CD4-positive, alpha-beta T cell (primary cell): ENCODE measurements at regions not wholly inside any gene's neighbourhood (a gene's known extent, or its start where the extent isn't known, plus 50 kb on each side); places are given as distances from the start of the nearest gene placed in this dataset.
"Not testable (repeated sequence)": the region's sequence is repeated elsewhere in the genome, so short reads cannot be mapped to it uniquely, and the experiment has no call there.

Experiments
- ATAC-seq: fragments of 200-7000 bp; cut with Tn5 transposase; one replicate; pipeline ENCODE4 v1.10.0; 2022; ENCODE audit warnings: mild to moderate bottlenecking; ENCODE audit not compliant: poor library complexity
- CTCF ChIA-PET: fragments of 350-600 bp; sonication (Branson Sonifier 250); formaldehyde crosslinking; loops from one replicate; lab custom pipeline; 2021; ENCODE audit warnings: antibody characterized with exemption, inconsistent platforms; lab: Charles Lee
- POLR2A ChIA-PET: fragments of 350-600 bp; sonication (Branson Sonifier 250); formaldehyde crosslinking; loops from one replicate; lab custom pipeline; 2021; ENCODE audit warnings: antibody characterized with exemption, inconsistent platforms; lab: Charles Lee
- DNase-seq, 14 experiments: peaks; one replicate each; pipeline ENCODE4 v3.0.0-alpha.2; 2013 to 2020; ENCODE audit warnings: mixed read lengths in 2 of 14
- H3K27ac ChIP-seq, 2 donors: one replicate each; pipeline versions ENCODE4 v1.5.1 to v1.7.0; 2013; ENCODE audit warnings: low read length in 2 of 2, low read depth in 1 of 2, mild to moderate bottlenecking in 1 of 2
- H3K27me3 ChIP-seq, 2 experiments: 1 replicate in 1 of 2; 2 replicates in 1 of 2; pipeline versions ENCODE4 v1.6.1 to v1.7.0; 2013; ENCODE audit warnings: low read length in 2 of 2, control low read depth in 1 of 2, mild to moderate bottlenecking in 1 of 2, moderate library complexity in 1 of 2; ENCODE audit not compliant: insufficient read depth in 2 of 2, control insufficient read depth in 1 of 2
- H3K36me3 ChIP-seq: one replicate; pipeline ENCODE4 v1.6.1; 2013; ENCODE audit warnings: low read length, control low read depth; ENCODE audit not compliant: insufficient read depth
- H3K4me1 ChIP-seq: one replicate; pipeline ENCODE4 v1.6.1; 2013; ENCODE audit warnings: low read length, control low read depth; ENCODE audit not compliant: insufficient read depth
- H3K4me3 ChIP-seq: one replicate; pipeline ENCODE4 v1.5.1; 2013; ENCODE audit warnings: mild to moderate bottlenecking, low read length, moderate library complexity
- H3K9me3 ChIP-seq, 2 experiments: 1 replicate in 1 of 2; 2 replicates in 1 of 2; pipeline versions ENCODE4 v1.6.1 to v1.7.0; 2013; ENCODE audit warnings: low read length in 2 of 2, mild to moderate bottlenecking in 2 of 2, control low read depth in 1 of 2, moderate library complexity in 1 of 2; ENCODE audit not compliant: control insufficient read depth in 1 of 2, insufficient read depth in 1 of 2
- H3K27ac Mint-ChIP-seq: one replicate; pipeline ENCODE4 v1.8.0; 2020; ENCODE audit warnings: mixed read lengths
- H3K27me3 Mint-ChIP-seq: one replicate; pipeline ENCODE4 v1.8.0; 2021; ENCODE audit warnings: mixed read lengths
- H3K36me3 Mint-ChIP-seq: one replicate; pipeline ENCODE4 v1.8.0; 2021; ENCODE audit warnings: low read depth, mixed read lengths
- H3K4me1 Mint-ChIP-seq: one replicate; pipeline ENCODE4 v1.8.0; 2021; ENCODE audit warnings: low read depth, mixed read lengths
- H3K4me3 Mint-ChIP-seq: one replicate; pipeline ENCODE4 v1.8.0; 2020; ENCODE audit warnings: mild to moderate bottlenecking, mixed read lengths
- H3K9me3 Mint-ChIP-seq: one replicate; pipeline ENCODE4 v1.8.0; 2020; ENCODE audit warnings: mixed read lengths
- intact Hi-C, 2 experiments: fragments of 100-400 bp; cut with DNase I in 1 of 2; cut with micrococcal nuclease in 1 of 2; formaldehyde crosslinking; loops; one replicate each; pipeline versions ENCODE4 v1.15.1 to v1.9.0; 2023 to 2025; cut with DNase I, micrococcal nuclease
- TF ChIP-seq, protein P1 (sequence below): fragments of 200-600 bp; IDR thresholded peaks from one replicate; pipeline ENCODE4 v1.8.0; 2022; ENCODE audit warnings: antibody characterized with exemption, mild to moderate bottlenecking

DNA sequence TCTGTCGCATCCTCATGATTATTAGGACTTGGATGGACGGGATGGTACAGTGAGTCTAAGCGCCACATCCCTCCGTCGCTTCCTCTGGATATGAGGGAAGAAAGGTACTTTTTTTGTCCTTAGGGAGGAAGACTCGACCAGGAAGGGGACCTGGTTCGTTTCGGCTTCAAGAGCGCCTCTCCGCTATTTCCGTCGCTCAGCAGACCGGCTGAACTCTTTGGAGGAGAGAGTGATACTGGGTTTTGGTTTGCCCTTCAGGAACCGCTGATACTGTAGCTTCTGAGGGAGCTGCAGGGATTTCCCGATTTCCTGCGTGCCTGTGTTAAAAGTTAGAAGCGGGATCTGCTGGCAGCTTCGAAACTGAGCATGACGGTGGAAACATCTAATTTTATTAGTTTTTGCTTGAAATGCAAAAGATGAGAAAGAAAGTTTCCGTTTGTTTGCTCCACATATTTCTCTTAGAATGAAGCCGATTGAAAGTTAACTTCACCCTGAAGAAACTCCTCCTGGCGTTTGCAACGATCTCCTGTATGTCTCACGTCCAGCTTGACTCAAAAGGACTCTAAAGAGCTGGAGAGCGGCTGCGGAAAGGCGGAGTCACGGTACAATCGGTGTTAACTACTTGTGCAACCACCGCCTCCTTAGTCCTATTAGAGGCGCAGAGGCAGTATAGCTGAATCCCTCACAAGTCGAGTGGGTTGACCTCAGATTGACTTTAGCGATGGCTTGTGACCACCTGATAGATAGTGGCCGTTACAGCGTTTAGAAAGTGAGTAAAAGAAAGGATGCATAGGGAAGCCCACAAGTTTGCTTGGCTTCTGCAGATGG, 129.4 kb downstream of the TRIM27 start:
- Mint-ChIP-seq H3K27me3 (peaks cover 95% of the 10 kb centered on the region), H3K4me1 (peaks cover 11% of the 10 kb centered on the region), H3K36me3 (peaks cover 19% of the 10 kb centered on the region), H3K4me3 (no peak overlapping the region), H3K27ac (no peak overlapping the region), H3K9me3 (peaks cover 18% of the 10 kb centered on the region)
- TF ChIP-seq, protein P1, sequence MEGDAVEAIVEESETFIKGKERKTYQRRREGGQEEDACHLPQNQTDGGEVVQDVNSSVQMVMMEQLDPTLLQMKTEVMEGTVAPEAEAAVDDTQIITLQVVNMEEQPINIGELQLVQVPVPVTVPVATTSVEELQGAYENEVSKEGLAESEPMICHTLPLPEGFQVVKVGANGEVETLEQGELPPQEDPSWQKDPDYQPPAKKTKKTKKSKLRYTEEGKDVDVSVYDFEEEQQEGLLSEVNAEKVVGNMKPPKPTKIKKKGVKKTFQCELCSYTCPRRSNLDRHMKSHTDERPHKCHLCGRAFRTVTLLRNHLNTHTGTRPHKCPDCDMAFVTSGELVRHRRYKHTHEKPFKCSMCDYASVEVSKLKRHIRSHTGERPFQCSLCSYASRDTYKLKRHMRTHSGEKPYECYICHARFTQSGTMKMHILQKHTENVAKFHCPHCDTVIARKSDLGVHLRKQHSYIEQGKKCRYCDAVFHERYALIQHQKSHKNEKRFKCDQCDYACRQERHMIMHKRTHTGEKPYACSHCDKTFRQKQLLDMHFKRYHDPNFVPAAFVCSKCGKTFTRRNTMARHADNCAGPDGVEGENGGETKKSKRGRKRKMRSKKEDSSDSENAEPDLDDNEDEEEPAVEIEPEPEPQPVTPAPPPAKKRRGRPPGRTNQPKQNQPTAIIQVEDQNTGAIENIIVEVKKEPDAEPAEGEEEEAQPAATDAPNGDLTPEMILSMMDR = no peak
- ChIA-PET CTCF (interaction anchor here (0.5 kb wide), 1 partner anchor 1122 kb away, joined by 4 read pairs; no protein-coding TSS in a partner anchor), POLR2A (interaction anchor here (0.6 kb wide), 1 partner anchor 11 kb away, joined by 3 read pairs; no protein-coding TSS in a partner anchor)
- no peak overlapping the region for H3K27ac ChIP-seq
- H3K4me3 ChIP-seq = no peak overlapping the region
- H3K36me3 ChIP-seq = no peaks in the 10 kb centered on the region
- DNase-seq (no peak), ATAC-seq (no peak)
- H3K4me1 ChIP-seq = peaks cover 3% of the 10 kb centered on the region
- H3K9me3 ChIP-seq = peaks cover 38 to 44% of the 10 kb centered on the region in 2 experiments
- intact Hi-C loops = loop anchor here in 1 of 2 experiments (10.0 kb wide), 1 partner anchor 50 kb away; no protein-coding TSS in a partner anchor
- peaks cover 74 to 86% of the 10 kb centered on the region in 2 experiments for H3K27me3 ChIP-seq

DNA sequence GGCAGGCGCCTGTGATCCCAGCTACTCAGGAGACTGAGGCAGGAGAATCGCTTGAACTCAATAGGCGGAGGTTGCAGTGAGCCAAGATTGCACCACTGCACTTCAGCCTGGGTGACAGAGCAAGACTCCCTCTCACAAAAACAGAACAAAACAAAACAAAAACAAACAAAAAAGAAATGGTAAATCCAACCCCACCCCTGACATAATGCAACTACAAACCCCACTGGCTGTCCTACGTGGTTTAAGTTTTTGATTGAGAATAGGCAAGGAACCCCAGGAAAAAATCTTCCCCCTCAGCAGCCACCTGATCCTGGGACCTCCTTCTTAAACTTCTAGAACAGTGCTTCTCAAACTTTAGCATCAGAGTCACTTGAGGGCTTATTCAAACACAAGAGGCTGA, 123.1 kb downstream of the TRIM27 start:
- DNase-seq, H3K4me1 ChIP-seq, ATAC-seq, H3K4me1 Mint-ChIP-seq, H3K36me3 Mint-ChIP-seq, H3K27ac ChIP-seq, H3K36me3 ChIP-seq, H3K27ac Mint-ChIP-seq, POLR2A ChIA-PET, CTCF ChIA-PET, H3K9me3 Mint-ChIP-seq, H3K4me3 ChIP-seq, H3K4me3 Mint-ChIP-seq: not testable (repeated sequence)
- H3K27me3 Mint-ChIP-seq = peaks cover 85% of the 10 kb centered on the region
- intact Hi-C loops = loop anchor here in 1 of 2 experiments (10.0 kb wide), 1 partner anchor 1506 kb away; no protein-coding TSS in a partner anchor
- Histone ChIP-seq H3K9me3 (peaks cover 7 to 26% of the 10 kb centered on the region in 2 experiments), H3K27me3 (peaks cover 48 to 59% of the 10 kb centered on the region in 2 experiments)

DNA sequence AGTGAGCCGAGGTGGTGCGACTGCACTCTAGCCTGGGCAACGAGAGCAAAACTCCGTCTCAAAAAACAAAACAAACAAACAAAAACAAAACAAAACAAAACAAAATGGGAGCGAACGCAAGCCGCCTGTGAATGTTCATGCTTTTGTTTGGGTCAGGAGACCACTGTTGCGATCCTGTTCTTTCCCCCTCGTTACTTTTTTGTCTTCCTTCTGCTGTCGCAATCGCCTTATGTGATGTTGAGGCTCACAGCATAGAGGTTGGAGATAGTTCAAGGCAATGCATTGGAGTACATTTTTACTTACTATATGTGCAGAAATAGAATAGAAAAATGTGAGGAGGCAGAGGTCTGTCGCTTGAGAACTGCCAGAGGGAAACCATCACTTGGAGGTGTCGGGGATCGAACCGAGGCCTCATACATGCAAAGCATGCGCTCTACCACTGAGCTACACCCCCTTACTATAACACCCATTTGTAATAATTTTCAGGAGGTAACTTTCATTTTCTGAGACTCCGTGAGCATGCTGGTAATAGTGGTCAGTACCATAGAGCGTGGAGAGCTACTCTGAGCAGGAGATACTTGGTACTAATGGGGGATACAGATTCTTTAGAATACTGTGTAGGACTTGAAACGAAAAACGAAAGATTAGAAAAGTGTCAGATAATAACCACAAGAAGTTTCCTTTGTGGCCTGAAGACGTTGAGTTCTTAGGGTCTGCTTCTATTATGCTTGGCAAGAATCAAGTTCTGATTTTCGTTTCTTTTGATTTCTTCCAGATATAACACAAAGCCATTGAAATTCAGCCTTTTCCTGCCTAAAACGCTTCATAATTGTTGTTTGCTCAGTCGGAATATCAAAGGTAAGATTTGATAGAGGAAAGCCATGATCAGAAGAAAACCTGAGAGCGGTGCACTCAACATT, 121.1 kb downstream of the TRIM27 start:
- Histone ChIP-seq H3K4me1 (no peaks in the 10 kb centered on the region), H3K4me3 (no peak overlapping the region), H3K27ac (no peak overlapping the region), H3K36me3 (no peaks in the 10 kb centered on the region), H3K27me3 (peaks cover 44 to 56% of the 10 kb centered on the region in 2 experiments), H3K9me3 (peaks cover 6 to 14% of the 10 kb centered on the region in 2 experiments)
- CTCF ChIA-PET = interaction anchor here (1.1 kb wide), 1 partner anchor 88 kb away, joined by 3 read pairs; no protein-coding TSS in a partner anchor
- TF ChIP-seq, protein P1 = no peak
- DNase-seq (no peak), ATAC-seq (no peak)
- POLR2A ChIA-PET = no interaction called here
- H3K4me1 Mint-ChIP-seq = no peaks in the 10 kb centered on the region
- no peak overlapping the region for H3K27ac Mint-ChIP-seq
- H3K27me3 Mint-ChIP-seq = peaks cover 85% of the 10 kb centered on the region
- no peak overlapping the region for H3K4me3 Mint-ChIP-seq
- intact Hi-C loops = loop anchor here in 1 of 2 experiments (10.0 kb wide), 1 partner anchor 1508 kb away; no protein-coding TSS in a partner anchor
- peaks cover under 1% of the 10 kb centered on the region for H3K36me3 Mint-ChIP-seq
- peaks cover 10% of the 10 kb centered on the region for H3K9me3 Mint-ChIP-seq
